ENCODE measurements at regions not wholly inside any gene's neighbourhood (a gene's known extent, or its start where the extent isn't known, plus 50 kb on each side); places are given as distances from the start of the nearest gene placed in this dataset.

DNA sequence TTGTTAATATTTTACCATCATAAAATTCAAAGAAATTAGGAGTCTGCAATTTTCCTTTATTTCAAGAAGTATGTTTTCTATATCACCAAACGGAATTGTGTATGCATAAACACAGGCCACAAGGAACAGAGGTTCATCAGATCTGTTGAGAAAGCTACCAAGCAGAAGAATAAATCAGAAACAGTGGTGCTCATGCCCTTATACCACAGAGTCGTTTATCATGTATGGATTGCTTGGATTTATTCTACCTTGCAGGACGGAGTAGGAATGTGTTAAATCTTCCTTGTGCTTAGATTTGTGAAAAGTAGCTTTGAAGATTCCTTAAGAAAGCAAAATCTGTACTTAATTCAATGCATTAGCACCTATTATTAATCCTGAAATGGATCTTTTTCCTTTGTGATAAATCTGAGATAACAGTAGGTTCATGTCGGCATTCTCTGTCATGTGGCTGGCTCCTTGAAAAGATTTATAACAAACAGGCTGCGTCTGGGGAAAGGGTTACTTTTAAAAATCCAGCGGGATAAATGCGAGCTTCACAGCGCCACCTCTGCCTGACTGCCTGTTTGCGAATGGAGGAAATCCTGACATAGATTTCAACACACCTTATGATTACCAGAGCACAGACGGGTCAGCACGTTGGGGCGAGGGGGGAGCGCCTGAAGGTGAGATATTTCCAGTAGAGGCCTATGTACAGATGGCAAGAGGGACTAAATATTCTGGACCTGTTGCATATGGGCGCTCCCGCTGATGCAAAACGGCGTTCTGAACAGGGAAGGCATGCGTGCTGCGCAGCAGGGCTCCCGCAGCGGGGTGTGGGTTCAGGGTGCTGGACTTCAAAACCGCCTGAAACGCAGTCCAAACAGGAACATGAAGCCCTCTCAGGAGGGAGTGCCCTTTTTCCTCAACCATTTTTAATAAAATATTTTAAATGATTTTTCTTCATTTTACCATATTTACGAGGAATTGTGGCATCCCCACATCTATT lies 445.5 kb upstream of the SGCG start:
- TF ChIP-seq, protein P1, sequence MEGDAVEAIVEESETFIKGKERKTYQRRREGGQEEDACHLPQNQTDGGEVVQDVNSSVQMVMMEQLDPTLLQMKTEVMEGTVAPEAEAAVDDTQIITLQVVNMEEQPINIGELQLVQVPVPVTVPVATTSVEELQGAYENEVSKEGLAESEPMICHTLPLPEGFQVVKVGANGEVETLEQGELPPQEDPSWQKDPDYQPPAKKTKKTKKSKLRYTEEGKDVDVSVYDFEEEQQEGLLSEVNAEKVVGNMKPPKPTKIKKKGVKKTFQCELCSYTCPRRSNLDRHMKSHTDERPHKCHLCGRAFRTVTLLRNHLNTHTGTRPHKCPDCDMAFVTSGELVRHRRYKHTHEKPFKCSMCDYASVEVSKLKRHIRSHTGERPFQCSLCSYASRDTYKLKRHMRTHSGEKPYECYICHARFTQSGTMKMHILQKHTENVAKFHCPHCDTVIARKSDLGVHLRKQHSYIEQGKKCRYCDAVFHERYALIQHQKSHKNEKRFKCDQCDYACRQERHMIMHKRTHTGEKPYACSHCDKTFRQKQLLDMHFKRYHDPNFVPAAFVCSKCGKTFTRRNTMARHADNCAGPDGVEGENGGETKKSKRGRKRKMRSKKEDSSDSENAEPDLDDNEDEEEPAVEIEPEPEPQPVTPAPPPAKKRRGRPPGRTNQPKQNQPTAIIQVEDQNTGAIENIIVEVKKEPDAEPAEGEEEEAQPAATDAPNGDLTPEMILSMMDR (IDR thresholded peaks at IDR 0.05; ENCODE audit: low read depth, low read length, missing control alignments) = no peak
- H3K4me3 ChIP-seq (replicated peaks; ENCODE audit: low read depth, low read length) = no peak overlapping the region
- DNase-seq (ENCODE audit: extremely low read depth, low read depth) = no peak

DNA sequence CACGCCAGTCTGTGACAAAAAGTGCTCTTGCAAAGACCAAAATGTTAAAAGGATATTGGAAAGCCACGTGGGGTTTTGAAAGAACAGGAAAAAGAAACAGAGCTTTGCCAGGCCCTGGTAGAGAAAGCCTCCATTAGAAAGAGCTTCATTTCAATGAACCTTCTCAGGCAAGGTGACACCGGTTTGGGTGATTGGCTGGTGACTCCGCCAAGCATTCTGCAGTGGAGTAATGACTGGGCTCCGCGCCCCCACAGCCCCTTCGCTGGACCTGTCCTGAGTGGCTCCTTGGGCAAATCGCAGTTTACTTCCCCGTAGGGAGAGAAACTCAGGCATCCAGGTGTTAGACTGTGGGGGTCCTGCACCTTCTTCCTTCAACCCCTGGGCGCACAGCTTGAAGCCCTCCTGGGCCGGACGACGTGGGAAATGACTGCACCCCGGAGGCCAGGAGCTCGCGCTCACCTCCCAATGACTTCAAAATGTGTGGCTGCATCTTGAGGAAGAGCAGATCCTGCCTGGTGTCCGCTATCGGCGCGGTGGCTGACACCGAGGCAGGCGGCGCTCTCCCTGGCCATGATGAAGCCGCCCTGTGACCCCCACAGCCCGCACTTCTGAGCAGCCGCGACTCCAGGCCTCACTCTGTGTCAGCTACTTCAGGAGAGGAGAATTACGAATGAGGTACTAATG lies 444.6 kb upstream of the SGCG start:
- H3K4me3 ChIP-seq (replicated peaks; ENCODE audit: low read depth, low read length) = no peak overlapping the region
- no peak for DNase-seq (ENCODE audit: extremely low read depth, low read depth)
- TF ChIP-seq, protein P1 (IDR thresholded peaks at IDR 0.05; ENCODE audit: low read depth, low read length, missing control alignments) = no peak

DNA sequence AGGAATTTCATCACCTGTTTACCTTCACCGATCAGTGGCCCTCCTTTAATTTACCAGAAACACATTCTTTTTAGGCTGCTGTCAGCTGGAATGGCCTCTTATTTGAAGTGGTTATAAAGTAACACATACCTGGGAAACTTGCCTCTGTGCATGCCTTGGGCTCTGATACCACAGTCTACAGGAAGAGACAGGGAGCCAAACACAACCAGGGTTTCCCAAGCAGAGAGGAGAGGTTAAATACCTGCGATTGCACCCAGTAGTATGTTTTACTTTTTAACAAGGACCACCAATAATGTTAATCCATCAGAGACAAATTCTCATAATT lies 444.0 kb upstream of the SGCG start:
- TF ChIP-seq, protein P1 (IDR thresholded peaks at IDR 0.05; ENCODE audit: low read depth, low read length, missing control alignments) = no peak
- H3K4me3 ChIP-seq (replicated peaks; ENCODE audit: low read depth, low read length) = no peak overlapping the region
- DNase-seq (ENCODE audit: extremely low read depth, low read depth) = no peak

DNA sequence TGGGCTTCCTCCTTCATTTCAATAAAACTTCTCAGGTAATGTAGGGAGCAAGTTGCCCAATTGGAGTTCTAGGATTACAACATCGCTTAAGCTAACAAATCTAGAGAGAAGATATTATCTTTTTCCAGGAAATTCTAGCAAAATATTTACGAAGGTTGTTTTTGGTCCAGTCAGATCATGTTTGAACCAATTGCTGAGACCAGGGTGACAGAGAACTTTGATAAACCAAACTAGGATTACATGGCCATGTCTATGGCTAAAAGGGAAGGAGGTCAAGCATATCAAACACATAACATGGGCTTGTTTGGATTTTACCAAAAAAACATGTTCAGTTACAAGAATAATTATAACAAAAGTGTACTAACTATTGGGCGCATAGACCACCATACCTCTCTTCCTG lies 442.4 kb upstream of the SGCG start:
- no peak for DNase-seq (ENCODE audit: extremely low read depth, low read depth)
- no peak overlapping the region for H3K4me3 ChIP-seq (replicated peaks; ENCODE audit: low read depth, low read length)
- TF ChIP-seq, protein P1 (IDR thresholded peaks at IDR 0.05; ENCODE audit: low read depth, low read length, missing control alignments) = no peak

DNA sequence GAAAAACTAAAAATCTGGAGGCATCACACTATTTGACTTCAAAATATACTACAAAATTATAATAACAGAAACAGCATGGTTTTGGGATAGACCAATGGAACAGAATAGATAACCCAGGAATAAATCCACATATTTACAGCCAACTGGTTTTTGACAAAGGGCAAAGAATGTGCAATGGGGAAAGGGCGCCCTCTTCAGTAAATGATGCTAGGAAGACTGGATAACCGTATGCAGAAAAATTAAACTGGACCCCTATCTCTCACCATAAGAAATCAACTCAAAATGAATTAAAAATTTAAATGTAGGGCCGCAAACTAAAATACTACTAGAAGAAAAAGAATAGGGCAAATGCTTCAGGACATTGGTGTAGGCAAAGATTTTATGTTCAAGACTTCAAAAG lies 440.5 kb upstream of the SGCG start:
- DNase-seq (ENCODE audit: extremely low read depth, low read depth) = no peak
- TF ChIP-seq, protein P1 (IDR thresholded peaks at IDR 0.05; ENCODE audit: low read depth, low read length, missing control alignments) = no peak
- no peak overlapping the region for H3K4me3 ChIP-seq (replicated peaks; ENCODE audit: low read depth, low read length)

DNA sequence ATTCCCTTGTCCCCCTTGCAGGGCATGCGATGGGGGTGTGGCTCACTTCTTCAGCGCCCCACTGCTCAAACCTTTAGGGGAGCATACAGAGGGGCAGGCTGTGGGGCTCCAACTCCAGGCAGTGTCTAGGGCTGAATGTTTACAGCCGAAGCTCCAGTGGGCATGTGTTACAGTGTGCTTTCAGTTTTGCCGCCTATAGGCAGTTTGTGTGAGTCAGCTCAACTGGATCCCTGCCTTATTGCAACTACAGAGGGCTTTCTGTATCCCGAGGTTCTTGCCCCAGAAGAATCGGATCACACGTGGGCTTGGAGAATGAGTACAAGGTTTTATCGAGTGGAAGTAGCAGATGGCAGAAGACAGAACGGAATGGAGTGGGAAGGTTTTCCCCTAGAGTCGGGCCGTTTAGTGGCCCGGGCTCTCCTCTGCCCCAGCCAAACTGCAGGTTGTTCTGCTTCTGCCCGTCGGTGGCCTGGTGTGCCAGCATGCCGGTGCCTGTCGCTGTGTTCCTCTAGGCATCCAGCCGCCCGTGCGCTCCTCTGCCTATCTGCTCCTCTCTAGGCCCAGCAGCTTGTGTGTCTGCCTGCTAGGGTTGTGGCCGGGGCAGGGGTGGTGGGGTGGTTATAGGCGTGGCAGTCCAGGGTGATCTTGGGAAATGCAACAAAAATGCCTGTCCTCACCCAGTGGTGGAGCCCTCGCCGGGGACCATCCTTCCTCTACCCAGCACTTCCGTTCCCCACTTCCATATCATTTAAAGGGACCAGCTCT lies 435.9 kb upstream of the SGCG start:
- TF ChIP-seq, protein P1 (IDR thresholded peaks at IDR 0.05; ENCODE audit: low read depth, low read length, missing control alignments) = no peak
- DNase-seq (ENCODE audit: extremely low read depth, low read depth) = no peak
- H3K4me3 ChIP-seq (replicated peaks; ENCODE audit: low read depth, low read length) = no peak overlapping the region
